Endothelial cell of umbilical vein (primary cell): ENCODE measurements at regions not wholly inside any gene's neighbourhood (a gene's known extent, or its start where the extent isn't known, plus 50 kb on each side); places are given as distances from the start of the nearest gene placed in this dataset.

ENCODE experiments used
- BruUV-seq: library from RNA; stranded (reverse); fragments of 400-500 nt; replicated peaks from 2 replicates; lab custom pipeline; 2021; lab: Mats Ljungman, UMichigan
- CTCF ChIA-PET: fragments of 300-600, 350-600 bp; sonication (Branson Sonifier 250); formaldehyde crosslinking; loops from one replicate; lab custom pipeline; 2021; ENCODE audit warnings: antibody characterized with exemption, inconsistent platforms; lab: Charles Lee
- POLR2A ChIA-PET: fragments of 300-600, 350-600 bp; sonication (Branson Sonifier 250); formaldehyde crosslinking; loops from one replicate; lab custom pipeline; 2021; ENCODE audit warnings: antibody characterized with exemption, inconsistent platforms; lab: Charles Lee
- DNase-seq: peaks from one replicate; pipeline ENCODE4 v3.0.0-alpha.2; 2011; ENCODE audit warnings: low read depth, low spot score
- FAIRE-seq: peaks from 2 replicates; lab custom pipeline; 2011; peaks lifted over from hg19 to GRCh38; lab: Jason Lieb, UNC
- H2AFZ ChIP-seq: 2 replicates; pipeline ENCODE4 v1.6.0; 2012; ENCODE audit warnings: low read depth, low read length, control low read depth, inconsistent platforms
- H3K27ac ChIP-seq: 2 replicates; pipeline ENCODE4 v1.5.1; 2011; ENCODE audit warnings: low read depth, mild to moderate bottlenecking, control low read depth, low read length, moderate library complexity; ENCODE audit not compliant: insufficient read depth
- H3K27me3 ChIP-seq, 2 experiments: 2 replicates each; pipeline versions ENCODE4 v1.6.0 to v1.6.1; 2011; ENCODE audit warnings: low read length in 2 of 2, mixed read lengths in 1 of 2; ENCODE audit not compliant: control insufficient read depth in 2 of 2, insufficient read depth in 2 of 2
- H3K36me3 ChIP-seq, 2 experiments: 2 replicates in 1 of 2; 3 replicates in 1 of 2; pipeline ENCODE4 v1.5.1; 2011; ENCODE audit warnings: low read length in 2 of 2, mild to moderate bottlenecking in 1 of 2, moderate library complexity in 1 of 2; ENCODE audit not compliant: control insufficient read depth in 2 of 2, insufficient read depth in 2 of 2; ENCODE audit errors: extremely low read depth in 1 of 2
- H3K4me1 ChIP-seq: 3 replicates; pipeline ENCODE4 v1.5.1; 2011; ENCODE audit warnings: mild to moderate bottlenecking, low read length; ENCODE audit not compliant: control insufficient read depth, insufficient read depth; ENCODE audit errors: extremely low read depth
- H3K4me2 ChIP-seq: 2 replicates; pipeline ENCODE4 v1.6.1; 2011; ENCODE audit warnings: low read length, control low read depth, mixed read lengths; ENCODE audit not compliant: insufficient read depth
- H3K4me3 ChIP-seq, 3 experiments: fragments of 200-600 bp in 1 of 3; sonication (generic), shearing (Covaris generic) in 1 of 3; replicated peaks in 1 of 3; 2 replicates each; pipeline ENCODE4 v1.5.1; 2011 to 2016; ENCODE audit warnings: control low read depth in 3 of 3, low read length in 3 of 3, mild to moderate bottlenecking in 2 of 3, inconsistent platforms in 1 of 3, low read depth in 1 of 3, moderate library complexity in 1 of 3; ENCODE audit not compliant: insufficient read depth in 1 of 3
- H3K79me2 ChIP-seq: 2 replicates; pipeline ENCODE4 v1.6.0; 2012; ENCODE audit warnings: low read length, inconsistent platforms; ENCODE audit not compliant: control insufficient read depth, insufficient read depth
- H3K9ac ChIP-seq: replicated peaks from 2 replicates; pipeline ENCODE3; 2011; ENCODE audit warnings: low read length, control low read depth; ENCODE audit not compliant: insufficient read depth; ENCODE audit errors: extremely low read depth
- H3K9me1 ChIP-seq: replicated peaks from 3 replicates; pipeline ENCODE4 v1.6.0; 2011; ENCODE audit warnings: mild to moderate bottlenecking, low read length; ENCODE audit not compliant: control insufficient read depth, insufficient read depth; ENCODE audit errors: extremely low read depth
- H3K9me3 ChIP-seq: replicated peaks from 2 replicates; pipeline ENCODE4 v1.5.1; 2012; ENCODE audit warnings: low read length, inconsistent platforms; ENCODE audit not compliant: control insufficient read depth, insufficient read depth
- H4K20me1 ChIP-seq: replicated peaks from 2 replicates; pipeline ENCODE3; 2011; ENCODE audit warnings: mild to moderate bottlenecking, low read length; ENCODE audit not compliant: control insufficient read depth, insufficient read depth; ENCODE audit errors: extremely low read depth
- EZH2 ChIP-seq: IDR thresholded peaks from 2 replicates; pipeline ENCODE4 v1.6.1; 2012; ENCODE audit warnings: borderline replicate concordance, low read depth, mild to moderate bottlenecking, moderate library complexity, low read length, inconsistent platforms; ENCODE audit not compliant: severe bottlenecking
- FOS ChIP-seq: IDR thresholded peaks from 2 replicates; pipeline ENCODE4 v1.6.1; 2011; ENCODE audit warnings: mild to moderate bottlenecking, low read length, moderate library complexity, borderline replicate concordance; ENCODE audit not compliant: insufficient read depth
- GATA2 ChIP-seq: IDR thresholded peaks from 2 replicates; pipeline ENCODE4 v1.7.0; 2011; ENCODE audit warnings: low read depth, mild to moderate bottlenecking, moderate library complexity, mixed read lengths, low read length; ENCODE audit not compliant: insufficient read length, insufficient read depth
- JUN ChIP-seq: IDR thresholded peaks from 2 replicates; pipeline ENCODE4 v1.6.1; 2011; ENCODE audit warnings: borderline replicate concordance, low read depth; ENCODE audit not compliant: insufficient read length, insufficient read depth
- MYC ChIP-seq: IDR thresholded peaks from one replicate; pipeline ENCODE4 v1.6.1; 2011; ENCODE audit warnings: mild to moderate bottlenecking, low read depth, low read length
- POLR2A ChIP-seq: IDR thresholded peaks from 2 replicates; pipeline ENCODE4 v1.6.1; 2012; ENCODE audit warnings: low read depth, mild to moderate bottlenecking, control low read depth, low read length
- POLR2AphosphoS5 ChIP-seq: IDR thresholded peaks from 2 replicates; pipeline ENCODE4 v1.6.1; 2012; ENCODE audit warnings: low read depth, mild to moderate bottlenecking, control low read depth, low read length, moderate library complexity; ENCODE audit not compliant: insufficient read depth
- dilution Hi-C: fragments of 300-500 bp; cut with MboI; formaldehyde crosslinking; loops from one replicate; pipeline ENCODE4 v1.15.0; 2019; ENCODE audit warnings: low sequenced_read_pairs; ENCODE audit not compliant: extremely low pct_ligation_motif_present
- intact Hi-C: fragments of 100-400 bp; cut with micrococcal nuclease; formaldehyde crosslinking; loops from one replicate; pipeline ENCODE4 v1.10.0; 2022
- TF ChIP-seq, protein P1 (sequence below): IDR thresholded peaks from 2 replicates; pipeline ENCODE4 v1.6.1; 2011; ENCODE audit not compliant: insufficient read depth, insufficient read length
- TF ChIP-seq, protein P2 (sequence below), 2 donors: IDR thresholded peaks; 1 replicate in 1 of 2; 2 replicates in 1 of 2; pipeline ENCODE4 v1.5.1; 2011; ENCODE audit warnings: low read length in 2 of 2, mild to moderate bottlenecking in 2 of 2, moderate library complexity in 2 of 2, control low read depth in 1 of 2, inconsistent platforms in 1 of 2, low read depth in 1 of 2; ENCODE audit not compliant: insufficient read depth in 1 of 2; ENCODE audit errors: extremely low read depth in 1 of 2

- ChIA-PET CTCF (no interaction called here), POLR2A (no interaction called here)
- BruUV-seq = no TSS peak
- no peak for DNase-seq
- intact Hi-C loops (no loop called here), dilution Hi-C loops (no loop called here)
- Histone ChIP-seq H3K79me2 (no peaks in the 10 kb centered on the region), H3K4me3 (no peak overlapping the region), H3K27ac (no peak overlapping the region), H3K9me1 (no peaks in the 10 kb centered on the region), H3K4me2 (no peak overlapping the region), H3K36me3 (no peaks in the 10 kb centered on the region), H3K27me3 (no peaks in the 10 kb centered on the region), H3K9ac (no peak overlapping the region), H3K9me3 (no peaks in the 10 kb centered on the region), H2AFZ (no peak overlapping the region), H3K4me1 (no peaks in the 10 kb centered on the region), H4K20me1 (no peaks in the 10 kb centered on the region)
- TF ChIP-seq, protein P1, sequence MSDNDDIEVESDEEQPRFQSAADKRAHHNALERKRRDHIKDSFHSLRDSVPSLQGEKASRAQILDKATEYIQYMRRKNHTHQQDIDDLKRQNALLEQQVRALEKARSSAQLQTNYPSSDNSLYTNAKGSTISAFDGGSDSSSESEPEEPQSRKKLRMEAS = no peak
- no peak for TF ChIP-seq FOS
- TF ChIP-seq GATA2 = no peak
- no peak for TF ChIP-seq POLR2A
- TF ChIP-seq EZH2 = no peak
- TF ChIP-seq POLR2AphosphoS5 = no peak
- TF ChIP-seq JUN = no peak
- no peak for TF ChIP-seq MYC
- TF ChIP-seq, protein P2, sequence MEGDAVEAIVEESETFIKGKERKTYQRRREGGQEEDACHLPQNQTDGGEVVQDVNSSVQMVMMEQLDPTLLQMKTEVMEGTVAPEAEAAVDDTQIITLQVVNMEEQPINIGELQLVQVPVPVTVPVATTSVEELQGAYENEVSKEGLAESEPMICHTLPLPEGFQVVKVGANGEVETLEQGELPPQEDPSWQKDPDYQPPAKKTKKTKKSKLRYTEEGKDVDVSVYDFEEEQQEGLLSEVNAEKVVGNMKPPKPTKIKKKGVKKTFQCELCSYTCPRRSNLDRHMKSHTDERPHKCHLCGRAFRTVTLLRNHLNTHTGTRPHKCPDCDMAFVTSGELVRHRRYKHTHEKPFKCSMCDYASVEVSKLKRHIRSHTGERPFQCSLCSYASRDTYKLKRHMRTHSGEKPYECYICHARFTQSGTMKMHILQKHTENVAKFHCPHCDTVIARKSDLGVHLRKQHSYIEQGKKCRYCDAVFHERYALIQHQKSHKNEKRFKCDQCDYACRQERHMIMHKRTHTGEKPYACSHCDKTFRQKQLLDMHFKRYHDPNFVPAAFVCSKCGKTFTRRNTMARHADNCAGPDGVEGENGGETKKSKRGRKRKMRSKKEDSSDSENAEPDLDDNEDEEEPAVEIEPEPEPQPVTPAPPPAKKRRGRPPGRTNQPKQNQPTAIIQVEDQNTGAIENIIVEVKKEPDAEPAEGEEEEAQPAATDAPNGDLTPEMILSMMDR (IDR thresholded peaks at IDR 0.05; ENCODE audit: extremely low read depth in 1 of 2, insufficient read depth in 1 of 2, low read depth in 1 of 2, low read length in 2 of 2) = no peak
- no peak for FAIRE-seq
These were observed 321.7 kb downstream of the SEC16B start for GRCh38 chr1:177648138-177648537.
